ENCODE measurements at regions not wholly inside any gene's neighbourhood (a gene's known extent, or its start where the extent isn't known, plus 50 kb on each side); places are given as distances from the start of the nearest gene placed in this dataset.
"Not testable (repeated sequence)": the region's sequence is repeated elsewhere in the genome, so short reads cannot be mapped to it uniquely, and the experiment has no call there.

DNA sequence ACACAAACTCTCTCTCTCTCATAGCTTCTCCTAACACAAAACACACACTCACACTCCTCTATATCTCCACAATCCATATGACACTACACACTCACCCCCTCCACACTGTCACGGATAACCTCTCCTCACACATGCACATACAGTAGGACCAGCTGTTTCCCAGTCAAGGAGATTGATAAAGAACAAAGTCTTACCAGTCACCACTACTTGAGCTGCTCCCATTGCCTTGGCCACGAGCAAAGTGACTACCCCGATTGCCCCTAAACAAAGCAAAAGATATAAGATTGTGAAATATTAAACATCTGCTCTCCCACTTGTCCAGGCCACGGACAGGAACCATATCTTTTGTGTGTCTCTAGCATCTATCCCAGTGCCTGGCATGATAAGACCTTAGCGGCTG lies 95.8 kb downstream of the TRIM69 start:
- not testable (repeated sequence) for H3K27ac ChIP-seq (ENCODE audit: low read depth, low read length); H2AFZ ChIP-seq (ENCODE audit: low read length, unreplicated experiment); H3K36me3 ChIP-seq (ENCODE audit: insufficient read depth, low read length); H3K27me3 ChIP-seq (ENCODE audit: insufficient read depth, low read length); H3K4me3 ChIP-seq (ENCODE audit: low read depth, low read length); H3K79me2 ChIP-seq (ENCODE audit: control insufficient read depth, insufficient read depth, low read length, unreplicated experiment); H3K4me1 ChIP-seq (ENCODE audit: control insufficient read depth, insufficient read depth, low read length, unreplicated experiment)

DNA sequence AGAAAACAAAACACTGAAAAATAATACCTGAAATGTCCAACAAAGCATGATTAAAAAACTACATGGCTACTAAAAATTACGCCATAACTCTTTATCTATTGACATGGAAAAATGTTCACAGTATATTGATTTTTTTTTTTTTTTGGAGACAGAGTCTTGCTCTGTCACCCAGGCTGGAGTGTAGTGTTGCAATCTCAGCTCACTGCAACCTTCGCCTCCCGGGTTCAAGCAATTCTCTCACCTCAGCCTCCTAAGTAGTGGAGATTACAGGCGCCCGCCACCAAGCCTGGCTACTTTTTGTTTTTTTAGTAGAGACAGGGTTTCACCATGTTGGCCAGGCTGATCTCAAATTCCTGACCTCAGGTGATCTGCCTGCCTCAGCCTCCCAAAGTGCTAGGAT lies 96.8 kb downstream of the TRIM69 start:
- H3K4me3 ChIP-seq (ENCODE audit: low read depth, low read length); H3K27me3 ChIP-seq (ENCODE audit: insufficient read depth, low read length); H2AFZ ChIP-seq (ENCODE audit: low read length, unreplicated experiment); H3K27ac ChIP-seq (ENCODE audit: low read depth, low read length); H3K4me1 ChIP-seq (ENCODE audit: control insufficient read depth, insufficient read depth, low read length, unreplicated experiment); H3K36me3 ChIP-seq (ENCODE audit: insufficient read depth, low read length); H3K79me2 ChIP-seq (ENCODE audit: control insufficient read depth, insufficient read depth, low read length, unreplicated experiment): not testable (repeated sequence)

DNA sequence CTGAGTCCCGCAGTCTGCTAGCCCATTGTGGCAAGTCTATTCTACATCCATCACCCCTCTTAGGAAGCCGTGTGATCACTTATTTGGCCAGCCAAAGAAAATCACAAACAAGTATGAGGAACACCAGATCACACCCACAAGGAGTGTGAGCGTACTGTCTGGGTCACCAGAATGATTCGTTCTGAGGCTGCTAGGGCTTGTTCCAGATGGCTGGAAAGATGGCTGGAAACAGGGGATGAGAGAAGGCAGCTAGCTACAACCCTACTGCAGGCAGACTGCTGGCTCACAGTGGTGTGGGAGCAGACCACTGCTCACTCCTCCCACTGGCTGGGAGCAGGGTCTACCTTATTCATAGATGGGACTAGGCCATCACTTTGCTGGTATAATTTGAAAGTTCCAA lies 97.4 kb downstream of the TRIM69 start:
- H3K36me3 ChIP-seq (ENCODE audit: insufficient read depth, low read length); H3K27me3 ChIP-seq (ENCODE audit: insufficient read depth, low read length); H2AFZ ChIP-seq (ENCODE audit: low read length, unreplicated experiment); H3K79me2 ChIP-seq (ENCODE audit: control insufficient read depth, insufficient read depth, low read length, unreplicated experiment); H3K27ac ChIP-seq (ENCODE audit: low read depth, low read length); H3K4me3 ChIP-seq (ENCODE audit: low read depth, low read length); H3K4me1 ChIP-seq (ENCODE audit: control insufficient read depth, insufficient read depth, low read length, unreplicated experiment): not testable (repeated sequence)

DNA sequence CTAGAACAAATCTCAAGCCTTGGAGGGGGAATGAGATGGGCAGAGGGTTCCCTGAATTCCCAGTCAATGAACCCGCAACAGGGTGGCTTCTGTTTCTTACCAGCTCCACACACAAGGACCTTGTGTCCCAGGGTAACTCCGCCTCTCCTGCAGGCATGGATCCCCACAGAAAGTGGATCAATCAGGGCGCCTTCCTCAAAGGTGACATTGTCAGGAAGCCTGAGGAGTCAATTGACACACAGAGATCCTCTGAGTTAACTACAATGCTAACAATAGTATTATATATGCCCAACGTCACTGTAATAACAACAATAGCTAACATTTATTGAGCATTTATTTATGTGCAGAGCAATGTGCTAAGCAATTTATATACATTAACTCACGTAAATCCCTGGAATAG lies 98.8 kb downstream of the TRIM69 start:
- not testable (repeated sequence) for H3K36me3 ChIP-seq (ENCODE audit: insufficient read depth, low read length); H3K27ac ChIP-seq (ENCODE audit: low read depth, low read length); H3K4me1 ChIP-seq (ENCODE audit: control insufficient read depth, insufficient read depth, low read length, unreplicated experiment); H2AFZ ChIP-seq (ENCODE audit: low read length, unreplicated experiment); H3K79me2 ChIP-seq (ENCODE audit: control insufficient read depth, insufficient read depth, low read length, unreplicated experiment); H3K27me3 ChIP-seq (ENCODE audit: insufficient read depth, low read length); H3K4me3 ChIP-seq (ENCODE audit: low read depth, low read length)

DNA sequence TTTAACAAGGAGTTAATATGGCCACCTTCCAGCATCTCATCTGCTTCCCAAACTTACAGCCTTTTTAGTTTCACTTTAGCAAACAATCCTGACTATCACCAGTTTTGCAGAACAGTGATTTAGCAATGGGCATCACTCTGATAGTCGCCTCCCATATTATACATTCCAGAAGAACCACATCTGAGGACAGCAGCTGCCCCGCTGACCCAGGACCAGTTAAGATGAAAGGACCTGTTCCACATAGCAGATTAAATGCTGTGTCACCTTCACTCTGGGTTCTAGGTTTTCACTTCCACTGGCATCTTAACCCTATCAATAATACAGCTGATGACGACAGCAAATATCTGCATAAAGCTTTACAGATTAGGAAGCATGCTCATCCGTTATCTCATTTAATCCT lies 99.8 kb downstream of the TRIM69 start:
- no peak overlapping the region for H3K4me3 ChIP-seq (ENCODE audit: low read depth, low read length)
- no peak overlapping the region for H2AFZ ChIP-seq (ENCODE audit: low read length, unreplicated experiment)
- peaks cover 2% of the 10 kb centered on the region for H3K4me1 ChIP-seq (ENCODE audit: control insufficient read depth, insufficient read depth, low read length, unreplicated experiment)
- H3K36me3 ChIP-seq (ENCODE audit: insufficient read depth, low read length), result no peaks in the 10 kb centered on the region
- H3K27ac ChIP-seq (ENCODE audit: low read depth, low read length), result no peak overlapping the region
- H3K79me2 ChIP-seq (ENCODE audit: control insufficient read depth, insufficient read depth, low read length, unreplicated experiment), result no peaks in the 10 kb centered on the region
- no peaks in the 10 kb centered on the region for H3K27me3 ChIP-seq (ENCODE audit: insufficient read depth, low read length)

DNA sequence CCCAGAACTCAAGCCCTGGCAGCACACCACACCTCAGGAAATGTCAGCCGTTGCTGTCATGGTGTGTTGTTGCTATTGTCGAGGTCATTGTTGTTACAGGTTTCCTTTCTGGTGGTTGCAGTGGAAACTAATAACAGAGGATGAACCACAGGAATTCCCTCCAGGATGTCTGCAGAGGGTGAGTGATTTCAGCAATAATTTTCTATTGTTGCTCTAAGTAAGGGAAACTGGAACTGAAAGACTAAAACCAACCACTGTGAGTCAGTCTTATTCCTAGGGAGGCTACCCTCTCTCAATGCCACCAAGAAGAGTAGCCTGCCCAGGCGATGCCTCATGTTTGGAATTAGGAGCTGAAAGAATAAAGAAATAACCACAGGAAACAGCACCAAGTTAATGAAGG lies 102.6 kb downstream of the TRIM69 start:
- H3K27ac ChIP-seq (ENCODE audit: low read depth, low read length), result peak overlapping the region; percentile 39; the same call in 1 of the 2 replicates
- H3K27me3 ChIP-seq (ENCODE audit: insufficient read depth, low read length); H3K4me3 ChIP-seq (ENCODE audit: low read depth, low read length); H3K79me2 ChIP-seq (ENCODE audit: control insufficient read depth, insufficient read depth, low read length, unreplicated experiment); H3K4me1 ChIP-seq (ENCODE audit: control insufficient read depth, insufficient read depth, low read length, unreplicated experiment); H2AFZ ChIP-seq (ENCODE audit: low read length, unreplicated experiment); H3K36me3 ChIP-seq (ENCODE audit: insufficient read depth, low read length): not testable (repeated sequence)

DNA sequence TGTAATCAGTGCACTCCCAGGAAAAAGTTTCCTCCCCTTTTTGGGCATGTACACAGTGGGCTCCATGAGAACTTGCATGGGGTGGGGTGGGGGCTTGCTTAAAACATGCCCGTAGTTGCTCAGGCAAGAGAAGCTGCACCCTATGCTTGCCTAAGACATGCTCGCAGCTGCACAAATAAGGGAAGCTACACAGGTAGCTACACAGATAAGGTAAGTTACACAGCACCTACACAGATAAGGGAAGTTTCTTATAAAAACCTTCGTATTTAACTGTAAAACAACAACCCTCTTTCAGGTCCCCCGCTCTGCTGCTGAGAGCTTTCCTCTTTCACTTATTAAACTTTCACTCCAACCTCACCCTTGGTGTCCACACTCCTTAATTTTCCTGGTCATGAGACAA lies 105.4 kb downstream of the TRIM69 start:
- not testable (repeated sequence) for H3K4me3 ChIP-seq (ENCODE audit: low read depth, low read length); H3K4me1 ChIP-seq (ENCODE audit: control insufficient read depth, insufficient read depth, low read length, unreplicated experiment); H3K36me3 ChIP-seq (ENCODE audit: insufficient read depth, low read length); H3K27ac ChIP-seq (ENCODE audit: low read depth, low read length); H2AFZ ChIP-seq (ENCODE audit: low read length, unreplicated experiment); H3K27me3 ChIP-seq (ENCODE audit: insufficient read depth, low read length); H3K79me2 ChIP-seq (ENCODE audit: control insufficient read depth, insufficient read depth, low read length, unreplicated experiment)

DNA sequence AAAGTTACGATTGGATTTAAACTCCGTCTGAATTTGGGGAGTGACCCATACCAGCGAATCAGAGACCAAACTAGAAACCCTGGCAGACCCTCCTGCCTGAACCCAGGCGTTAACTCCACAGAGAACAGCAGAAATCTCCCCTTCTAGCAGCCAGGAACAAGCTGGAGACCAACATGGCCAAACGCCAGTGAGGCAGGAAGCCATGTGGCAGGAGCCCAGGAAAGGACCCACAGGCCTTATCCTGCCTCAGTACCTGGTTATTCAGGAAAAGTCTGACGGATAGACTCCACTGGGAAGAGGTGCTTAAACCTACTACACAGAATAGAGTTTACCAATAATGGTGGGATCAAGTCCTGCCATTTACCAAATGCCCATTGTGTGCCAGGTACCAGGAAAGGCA lies 106.6 kb downstream of the TRIM69 start:
- not testable (repeated sequence) for H3K27me3 ChIP-seq (ENCODE audit: insufficient read depth, low read length); H3K36me3 ChIP-seq (ENCODE audit: insufficient read depth, low read length); H3K4me3 ChIP-seq (ENCODE audit: low read depth, low read length); H3K27ac ChIP-seq (ENCODE audit: low read depth, low read length); H3K4me1 ChIP-seq (ENCODE audit: control insufficient read depth, insufficient read depth, low read length, unreplicated experiment); H3K79me2 ChIP-seq (ENCODE audit: control insufficient read depth, insufficient read depth, low read length, unreplicated experiment); H2AFZ ChIP-seq (ENCODE audit: low read length, unreplicated experiment)

DNA sequence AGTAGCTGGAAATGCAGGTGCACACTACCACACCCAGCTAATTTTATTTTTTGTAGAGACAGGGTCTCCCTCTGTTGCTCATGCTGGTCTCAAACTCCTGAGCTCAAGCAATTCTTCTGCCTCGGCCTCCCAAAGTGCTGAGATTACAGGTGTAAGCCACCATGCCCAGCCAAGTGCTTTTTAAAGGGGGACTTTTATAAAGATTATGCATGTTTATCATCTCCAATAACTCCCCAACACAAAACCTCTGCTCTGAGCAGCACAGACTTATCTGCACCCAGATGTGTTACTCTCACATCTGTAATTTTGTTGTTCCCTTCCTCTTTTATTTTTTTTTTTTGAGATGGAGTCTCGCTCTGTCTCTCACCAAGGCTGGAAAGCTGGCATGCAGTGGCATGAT lies 108.6 kb downstream of the TRIM69 start:
- not testable (repeated sequence) for H3K4me3 ChIP-seq (ENCODE audit: low read depth, low read length); H2AFZ ChIP-seq (ENCODE audit: low read length, unreplicated experiment); H3K36me3 ChIP-seq (ENCODE audit: insufficient read depth, low read length); H3K4me1 ChIP-seq (ENCODE audit: control insufficient read depth, insufficient read depth, low read length, unreplicated experiment); H3K79me2 ChIP-seq (ENCODE audit: control insufficient read depth, insufficient read depth, low read length, unreplicated experiment); H3K27ac ChIP-seq (ENCODE audit: low read depth, low read length); H3K27me3 ChIP-seq (ENCODE audit: insufficient read depth, low read length)

DNA sequence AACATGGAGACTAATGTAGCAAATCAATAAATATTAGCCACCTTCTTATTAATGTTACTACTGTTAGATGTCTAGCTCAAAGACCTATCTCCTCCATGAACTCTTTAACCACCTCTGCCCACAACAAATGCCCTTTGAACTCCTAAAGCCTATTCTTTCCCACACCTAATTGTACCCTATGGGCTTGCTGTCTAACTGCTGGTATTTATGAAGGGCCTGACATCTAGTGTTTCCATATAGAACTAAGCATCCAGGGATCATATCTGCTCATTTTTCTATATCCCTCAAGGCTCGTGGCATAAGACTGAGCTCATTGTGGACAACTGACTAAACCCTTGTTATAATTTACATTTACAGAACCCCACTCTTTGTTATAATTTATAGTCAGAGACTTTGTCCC lies 109.8 kb downstream of the TRIM69 start:
- not testable (repeated sequence) for H3K27ac ChIP-seq (ENCODE audit: low read depth, low read length); H3K79me2 ChIP-seq (ENCODE audit: control insufficient read depth, insufficient read depth, low read length, unreplicated experiment); H3K4me3 ChIP-seq (ENCODE audit: low read depth, low read length); H3K4me1 ChIP-seq (ENCODE audit: control insufficient read depth, insufficient read depth, low read length, unreplicated experiment); H3K36me3 ChIP-seq (ENCODE audit: insufficient read depth, low read length); H3K27me3 ChIP-seq (ENCODE audit: insufficient read depth, low read length); H2AFZ ChIP-seq (ENCODE audit: low read length, unreplicated experiment)

DNA sequence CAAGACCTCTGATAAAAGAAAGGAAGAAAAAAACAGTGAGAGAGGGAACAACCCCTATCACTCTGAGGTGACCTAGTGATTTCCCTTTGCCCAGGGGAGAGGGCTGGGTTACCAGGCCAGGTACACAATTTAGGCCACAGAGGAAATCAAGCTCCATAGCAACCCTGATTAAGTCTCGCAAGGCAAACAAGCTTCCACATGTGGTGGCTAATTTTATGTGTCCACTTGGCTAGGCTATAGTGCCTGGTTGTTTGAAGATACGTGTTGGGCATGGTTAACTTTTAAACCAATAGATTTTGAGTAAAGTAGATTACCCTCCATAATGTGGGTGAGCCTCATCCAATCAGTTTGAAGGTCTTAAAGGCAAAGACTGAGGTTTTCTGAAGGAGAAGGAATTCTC lies 108.9 kb upstream of the TERB2 start:
- H3K27me3 ChIP-seq (ENCODE audit: insufficient read depth, low read length); H3K36me3 ChIP-seq (ENCODE audit: insufficient read depth, low read length); H3K4me1 ChIP-seq (ENCODE audit: control insufficient read depth, insufficient read depth, low read length, unreplicated experiment); H2AFZ ChIP-seq (ENCODE audit: low read length, unreplicated experiment); H3K27ac ChIP-seq (ENCODE audit: low read depth, low read length); H3K4me3 ChIP-seq (ENCODE audit: low read depth, low read length); H3K79me2 ChIP-seq (ENCODE audit: control insufficient read depth, insufficient read depth, low read length, unreplicated experiment): not testable (repeated sequence)

DNA sequence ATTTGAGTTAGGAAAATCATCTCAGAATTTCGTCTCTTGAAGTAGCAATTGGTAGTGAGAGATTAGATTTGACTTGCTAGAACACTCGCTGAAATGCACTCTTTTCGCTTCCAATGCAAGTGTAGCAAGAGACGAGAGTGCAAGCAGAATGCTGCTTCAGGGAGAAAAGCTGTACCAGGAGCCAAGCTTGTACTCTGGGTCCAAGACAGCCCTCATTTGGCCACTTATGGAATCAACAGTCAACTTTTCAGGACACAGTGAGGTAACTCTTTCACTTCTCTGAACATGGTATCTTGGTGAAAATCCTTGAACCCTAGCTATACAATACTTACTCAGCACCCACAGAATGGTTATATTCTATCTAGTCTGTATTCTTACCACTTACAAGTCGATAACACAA lies 107.6 kb upstream of the TERB2 start:
- H3K4me3 ChIP-seq (ENCODE audit: low read depth, low read length); H3K27me3 ChIP-seq (ENCODE audit: insufficient read depth, low read length); H2AFZ ChIP-seq (ENCODE audit: low read length, unreplicated experiment); H3K27ac ChIP-seq (ENCODE audit: low read depth, low read length); H3K4me1 ChIP-seq (ENCODE audit: control insufficient read depth, insufficient read depth, low read length, unreplicated experiment); H3K79me2 ChIP-seq (ENCODE audit: control insufficient read depth, insufficient read depth, low read length, unreplicated experiment); H3K36me3 ChIP-seq (ENCODE audit: insufficient read depth, low read length): not testable (repeated sequence)
